ENCODE measurements at regions not wholly inside any gene's neighbourhood (a gene's known extent, or its start where the extent isn't known, plus 50 kb on each side); places are given as distances from the start of the nearest gene placed in this dataset.

DNA sequence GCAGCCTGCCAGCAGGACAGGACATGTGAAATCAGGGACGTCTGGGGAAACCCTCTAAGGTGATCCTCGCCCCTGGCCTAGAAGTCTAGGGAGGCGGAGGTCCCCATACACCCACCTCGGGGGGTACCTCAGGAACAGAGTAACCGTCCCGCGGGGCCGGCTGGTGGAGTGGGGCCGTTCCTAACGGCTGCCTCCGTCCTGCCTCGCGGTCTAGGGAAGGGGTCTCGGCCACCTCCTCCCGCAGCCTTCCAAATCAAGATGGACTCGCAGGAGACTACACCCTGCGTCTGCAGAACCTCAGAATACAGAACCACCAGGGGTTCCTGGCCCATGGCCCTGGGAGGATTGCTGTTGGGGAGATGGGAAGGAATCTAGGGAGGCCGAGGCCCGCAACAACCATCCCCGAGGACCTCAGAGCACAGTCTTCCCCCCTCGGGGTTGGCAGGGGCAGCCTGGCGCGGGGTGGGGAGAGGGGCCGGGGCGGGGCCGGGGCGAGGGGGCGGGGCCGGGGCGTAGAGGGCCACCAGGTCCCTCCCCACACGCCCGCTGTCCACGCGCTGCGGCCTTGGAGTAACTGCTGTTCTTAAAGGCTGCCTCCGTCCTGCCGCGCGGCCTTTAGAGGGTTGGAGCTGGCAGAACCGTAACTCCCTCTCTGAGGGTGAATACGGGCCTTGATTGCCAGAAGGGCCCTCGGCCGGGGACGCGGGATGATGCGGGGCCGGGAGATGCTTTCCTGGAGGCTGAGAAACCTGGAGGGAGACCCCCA lies 89.0 kb upstream of the MLN start:
- TF ChIP-seq, protein P1, sequence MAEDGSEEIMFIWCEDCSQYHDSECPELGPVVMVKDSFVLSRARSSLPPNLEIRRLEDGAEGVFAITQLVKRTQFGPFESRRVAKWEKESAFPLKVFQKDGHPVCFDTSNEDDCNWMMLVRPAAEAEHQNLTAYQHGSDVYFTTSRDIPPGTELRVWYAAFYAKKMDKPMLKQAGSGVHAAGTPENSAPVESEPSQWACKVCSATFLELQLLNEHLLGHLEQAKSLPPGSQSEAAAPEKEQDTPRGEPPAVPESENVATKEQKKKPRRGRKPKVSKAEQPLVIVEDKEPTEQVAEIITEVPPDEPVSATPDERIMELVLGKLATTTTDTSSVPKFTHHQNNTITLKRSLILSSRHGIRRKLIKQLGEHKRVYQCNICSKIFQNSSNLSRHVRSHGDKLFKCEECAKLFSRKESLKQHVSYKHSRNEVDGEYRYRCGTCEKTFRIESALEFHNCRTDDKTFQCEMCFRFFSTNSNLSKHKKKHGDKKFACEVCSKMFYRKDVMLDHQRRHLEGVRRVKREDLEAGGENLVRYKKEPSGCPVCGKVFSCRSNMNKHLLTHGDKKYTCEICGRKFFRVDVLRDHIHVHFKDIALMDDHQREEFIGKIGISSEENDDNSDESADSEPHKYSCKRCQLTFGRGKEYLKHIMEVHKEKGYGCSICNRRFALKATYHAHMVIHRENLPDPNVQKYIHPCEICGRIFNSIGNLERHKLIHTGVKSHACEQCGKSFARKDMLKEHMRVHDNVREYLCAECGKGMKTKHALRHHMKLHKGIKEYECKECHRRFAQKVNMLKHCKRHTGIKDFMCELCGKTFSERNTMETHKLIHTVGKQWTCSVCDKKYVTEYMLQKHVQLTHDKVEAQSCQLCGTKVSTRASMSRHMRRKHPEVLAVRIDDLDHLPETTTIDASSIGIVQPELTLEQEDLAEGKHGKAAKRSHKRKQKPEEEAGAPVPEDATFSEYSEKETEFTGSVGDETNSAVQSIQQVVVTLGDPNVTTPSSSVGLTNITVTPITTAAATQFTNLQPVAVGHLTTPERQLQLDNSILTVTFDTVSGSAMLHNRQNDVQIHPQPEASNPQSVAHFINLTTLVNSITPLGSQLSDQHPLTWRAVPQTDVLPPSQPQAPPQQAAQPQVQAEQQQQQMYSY (CRISPR knock-in tag; IDR thresholded peaks at IDR 0.05), result no peak
- TF ChIP-seq ZNF121 (CRISPR knock-in tag; IDR thresholded peaks at IDR 0.05) (no peak), TP53 (CRISPR knock-in tag; IDR thresholded peaks at IDR 0.05) (no peak), RELA (CRISPR knock-in tag; IDR thresholded peaks at IDR 0.05; ENCODE audit: borderline replicate concordance) (no peak), RORB (CRISPR knock-in tag; IDR thresholded peaks at IDR 0.05) (no peak)
- TF ChIP-seq, protein P2, sequence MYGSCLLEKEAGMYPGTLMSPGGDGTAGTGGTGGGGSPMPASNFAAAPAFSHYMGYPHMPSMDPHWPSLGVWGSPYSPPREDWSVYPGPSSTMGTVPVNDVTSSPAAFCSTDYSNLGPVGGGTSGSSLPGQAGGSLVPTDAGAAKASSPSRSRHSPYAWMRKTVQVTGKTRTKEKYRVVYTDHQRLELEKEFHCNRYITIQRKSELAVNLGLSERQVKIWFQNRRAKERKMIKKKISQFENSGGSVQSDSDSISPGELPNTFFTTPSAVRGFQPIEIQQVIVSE (CRISPR knock-in tag; IDR thresholded peaks at IDR 0.05; ENCODE audit: borderline replicate concordance), result no peak
- TF ChIP-seq, protein P3, sequence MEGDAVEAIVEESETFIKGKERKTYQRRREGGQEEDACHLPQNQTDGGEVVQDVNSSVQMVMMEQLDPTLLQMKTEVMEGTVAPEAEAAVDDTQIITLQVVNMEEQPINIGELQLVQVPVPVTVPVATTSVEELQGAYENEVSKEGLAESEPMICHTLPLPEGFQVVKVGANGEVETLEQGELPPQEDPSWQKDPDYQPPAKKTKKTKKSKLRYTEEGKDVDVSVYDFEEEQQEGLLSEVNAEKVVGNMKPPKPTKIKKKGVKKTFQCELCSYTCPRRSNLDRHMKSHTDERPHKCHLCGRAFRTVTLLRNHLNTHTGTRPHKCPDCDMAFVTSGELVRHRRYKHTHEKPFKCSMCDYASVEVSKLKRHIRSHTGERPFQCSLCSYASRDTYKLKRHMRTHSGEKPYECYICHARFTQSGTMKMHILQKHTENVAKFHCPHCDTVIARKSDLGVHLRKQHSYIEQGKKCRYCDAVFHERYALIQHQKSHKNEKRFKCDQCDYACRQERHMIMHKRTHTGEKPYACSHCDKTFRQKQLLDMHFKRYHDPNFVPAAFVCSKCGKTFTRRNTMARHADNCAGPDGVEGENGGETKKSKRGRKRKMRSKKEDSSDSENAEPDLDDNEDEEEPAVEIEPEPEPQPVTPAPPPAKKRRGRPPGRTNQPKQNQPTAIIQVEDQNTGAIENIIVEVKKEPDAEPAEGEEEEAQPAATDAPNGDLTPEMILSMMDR (IDR thresholded peaks at IDR 0.05), result no peak
- TF ChIP-seq, protein P4, sequence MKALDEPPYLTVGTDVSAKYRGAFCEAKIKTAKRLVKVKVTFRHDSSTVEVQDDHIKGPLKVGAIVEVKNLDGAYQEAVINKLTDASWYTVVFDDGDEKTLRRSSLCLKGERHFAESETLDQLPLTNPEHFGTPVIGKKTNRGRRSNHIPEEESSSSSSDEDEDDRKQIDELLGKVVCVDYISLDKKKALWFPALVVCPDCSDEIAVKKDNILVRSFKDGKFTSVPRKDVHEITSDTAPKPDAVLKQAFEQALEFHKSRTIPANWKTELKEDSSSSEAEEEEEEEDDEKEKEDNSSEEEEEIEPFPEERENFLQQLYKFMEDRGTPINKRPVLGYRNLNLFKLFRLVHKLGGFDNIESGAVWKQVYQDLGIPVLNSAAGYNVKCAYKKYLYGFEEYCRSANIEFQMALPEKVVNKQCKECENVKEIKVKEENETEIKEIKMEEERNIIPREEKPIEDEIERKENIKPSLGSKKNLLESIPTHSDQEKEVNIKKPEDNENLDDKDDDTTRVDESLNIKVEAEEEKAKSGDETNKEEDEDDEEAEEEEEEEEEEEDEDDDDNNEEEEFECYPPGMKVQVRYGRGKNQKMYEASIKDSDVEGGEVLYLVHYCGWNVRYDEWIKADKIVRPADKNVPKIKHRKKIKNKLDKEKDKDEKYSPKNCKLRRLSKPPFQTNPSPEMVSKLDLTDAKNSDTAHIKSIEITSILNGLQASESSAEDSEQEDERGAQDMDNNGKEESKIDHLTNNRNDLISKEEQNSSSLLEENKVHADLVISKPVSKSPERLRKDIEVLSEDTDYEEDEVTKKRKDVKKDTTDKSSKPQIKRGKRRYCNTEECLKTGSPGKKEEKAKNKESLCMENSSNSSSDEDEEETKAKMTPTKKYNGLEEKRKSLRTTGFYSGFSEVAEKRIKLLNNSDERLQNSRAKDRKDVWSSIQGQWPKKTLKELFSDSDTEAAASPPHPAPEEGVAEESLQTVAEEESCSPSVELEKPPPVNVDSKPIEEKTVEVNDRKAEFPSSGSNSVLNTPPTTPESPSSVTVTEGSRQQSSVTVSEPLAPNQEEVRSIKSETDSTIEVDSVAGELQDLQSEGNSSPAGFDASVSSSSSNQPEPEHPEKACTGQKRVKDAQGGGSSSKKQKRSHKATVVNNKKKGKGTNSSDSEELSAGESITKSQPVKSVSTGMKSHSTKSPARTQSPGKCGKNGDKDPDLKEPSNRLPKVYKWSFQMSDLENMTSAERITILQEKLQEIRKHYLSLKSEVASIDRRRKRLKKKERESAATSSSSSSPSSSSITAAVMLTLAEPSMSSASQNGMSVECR (CRISPR knock-in tag; IDR thresholded peaks at IDR 0.05; ENCODE audit: borderline replicate concordance), result no peak
- TF ChIP-seq, protein P5, sequence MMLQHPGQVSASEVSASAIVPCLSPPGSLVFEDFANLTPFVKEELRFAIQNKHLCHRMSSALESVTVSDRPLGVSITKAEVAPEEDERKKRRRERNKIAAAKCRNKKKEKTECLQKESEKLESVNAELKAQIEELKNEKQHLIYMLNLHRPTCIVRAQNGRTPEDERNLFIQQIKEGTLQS (CRISPR knock-in tag; conservative IDR thresholded peaks at IDR 0.05), result no peak
- TF ChIP-seq, protein P6, sequence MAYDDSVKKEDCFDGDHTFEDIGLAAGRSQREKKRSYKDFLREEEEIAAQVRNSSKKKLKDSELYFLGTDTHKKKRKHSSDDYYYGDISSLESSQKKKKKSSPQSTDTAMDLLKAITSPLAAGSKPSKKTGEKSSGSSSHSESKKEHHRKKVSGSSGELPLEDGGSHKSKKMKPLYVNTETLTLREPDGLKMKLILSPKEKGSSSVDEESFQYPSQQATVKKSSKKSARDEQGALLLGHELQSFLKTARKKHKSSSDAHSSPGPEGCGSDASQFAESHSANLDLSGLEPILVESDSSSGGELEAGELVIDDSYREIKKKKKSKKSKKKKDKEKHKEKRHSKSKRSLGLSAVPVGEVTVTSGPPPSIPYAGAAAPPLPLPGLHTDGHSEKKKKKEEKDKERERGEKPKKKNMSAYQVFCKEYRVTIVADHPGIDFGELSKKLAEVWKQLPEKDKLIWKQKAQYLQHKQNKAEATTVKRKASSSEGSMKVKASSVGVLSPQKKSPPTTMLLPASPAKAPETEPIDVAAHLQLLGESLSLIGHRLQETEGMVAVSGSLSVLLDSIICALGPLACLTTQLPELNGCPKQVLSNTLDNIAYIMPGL (CRISPR knock-in tag; IDR thresholded peaks at IDR 0.05), result no peak
- TF ChIP-seq, protein P7, sequence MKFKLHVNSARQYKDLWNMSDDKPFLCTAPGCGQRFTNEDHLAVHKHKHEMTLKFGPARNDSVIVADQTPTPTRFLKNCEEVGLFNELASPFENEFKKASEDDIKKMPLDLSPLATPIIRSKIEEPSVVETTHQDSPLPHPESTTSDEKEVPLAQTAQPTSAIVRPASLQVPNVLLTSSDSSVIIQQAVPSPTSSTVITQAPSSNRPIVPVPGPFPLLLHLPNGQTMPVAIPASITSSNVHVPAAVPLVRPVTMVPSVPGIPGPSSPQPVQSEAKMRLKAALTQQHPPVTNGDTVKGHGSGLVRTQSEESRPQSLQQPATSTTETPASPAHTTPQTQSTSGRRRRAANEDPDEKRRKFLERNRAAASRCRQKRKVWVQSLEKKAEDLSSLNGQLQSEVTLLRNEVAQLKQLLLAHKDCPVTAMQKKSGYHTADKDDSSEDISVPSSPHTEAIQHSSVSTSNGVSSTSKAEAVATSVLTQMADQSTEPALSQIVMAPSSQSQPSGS (CRISPR knock-in tag; IDR thresholded peaks at IDR 0.05; ENCODE audit: borderline replicate concordance, low read depth), result no peak
- DNase-seq (ENCODE audit: low spot score), result no peak
- H3K27ac Mint-ChIP-seq, result no peak overlapping the region
- CTCF ChIA-PET, result no interaction called here
- no peak for ATAC-seq
- no peak overlapping the region for H3K4me3 Mint-ChIP-seq
- no peaks in the 10 kb centered on the region for H3K9me3 Mint-ChIP-seq
- POLR2A ChIA-PET, result interaction anchor here (0.6 kb wide), 1 partner anchor 378 kb away, joined by 7 read pairs; no protein-coding TSS in a partner anchor
- peaks cover 10% of the 10 kb centered on the region; the same call in 1 of the 2 replicates for H3K4me1 Mint-ChIP-seq
- no peaks in the 10 kb centered on the region for H3K27me3 Mint-ChIP-seq (ENCODE audit: low read depth)
- no peaks in the 10 kb centered on the region for H3K36me3 Mint-ChIP-seq
